A549 (cell line): ENCODE measurements at regions not wholly inside any gene's neighbourhood (a gene's known extent, or its start where the extent isn't known, plus 50 kb on each side); places are given as distances from the start of the nearest gene placed in this dataset.

Experiments used
- CHD2 ChIP-seq: fragments of 150-350 bp; IDR thresholded peaks from 2 replicates; pipeline ENCODE4 v1.6.1; 2014; ENCODE audit warnings: low read length; ENCODE audit not compliant: partially characterized antibody
- ELK1 ChIP-seq: fragments of 150-350 bp; IDR thresholded peaks from 2 replicates; pipeline ENCODE4 v1.6.1; 2014; ENCODE audit warnings: low read depth, mild to moderate bottlenecking, low read length
- MYC ChIP-seq: IDR thresholded peaks from 2 replicates; pipeline ENCODE4 v1.6.1; 2012; ENCODE audit warnings: mild to moderate bottlenecking, inconsistent platforms, low read length, improper control_type of control experiment, borderline replicate concordance
- RFX5 ChIP-seq: fragments of 450-650 bp; IDR thresholded peaks from 2 replicates; pipeline ENCODE4 v1.7.1; 2014; ENCODE audit warnings: antibody characterized with exemption, mild to moderate bottlenecking, moderate library complexity

GRCh38 chr17:10932938-10933337, 95.1 kb upstream of the PIRT start:
- TF ChIP-seq RFX5 (no peak), CHD2 (no peak), ELK1 (no peak), MYC (no peak)
